ENCODE measurements at regions not wholly inside any gene's neighbourhood (a gene's known extent, or its start where the extent isn't known, plus 50 kb on each side); places are given as distances from the start of the nearest gene placed in this dataset.

- no peak overlapping the region for H2AFZ ChIP-seq (ENCODE audit: low read length)
- no peaks in the 10 kb centered on the region for H3K79me1 ChIP-seq (ENCODE audit: low read depth, low read length)
- FAIRE-seq (no peak), DNase-seq (ENCODE audit: low read depth in 1 of 2, low spot score in 2 of 2) (no peak)
- H3K23ac ChIP-seq (ENCODE audit: insufficient read length) = no peak overlapping the region
- H3K9ac ChIP-seq (replicated peaks in 1 of 4; ENCODE audit: extremely low read depth in 1 of 4, low read depth in 3 of 4, low read length in 3 of 4) = no peak overlapping the region
- H3K23me2 ChIP-seq (ENCODE audit: low read depth, low read length) = no peaks in the 10 kb centered on the region
- H4K91ac ChIP-seq (replicated peaks; ENCODE audit: insufficient read length, low read length) = no peak overlapping the region
- H3K4ac ChIP-seq (replicated peaks; ENCODE audit: insufficient read length, low read depth, low read length) = no peak overlapping the region
- no peak overlapping the region for H3K56ac ChIP-seq (replicated peaks; ENCODE audit: insufficient read length, low read depth, low read length)
- no peak overlapping the region for H2BK20ac ChIP-seq (ENCODE audit: low read length)
- H3K27ac ChIP-seq (ENCODE audit: low read depth, low read length) = no peak overlapping the region
- H2AK5ac ChIP-seq (ENCODE audit: low read depth, low read length) = no peak overlapping the region
- no peak overlapping the region for H4K8ac ChIP-seq (ENCODE audit: extremely low read depth, insufficient read depth, low read length)
- no peaks in the 10 kb centered on the region for H3K4me1 ChIP-seq (replicated peaks in 1 of 4; ENCODE audit: control insufficient read depth in 3 of 4, insufficient read depth in 4 of 4, low read length in 3 of 4)
- H3K27me3 ChIP-seq (replicated peaks in 1 of 4; ENCODE audit: control insufficient read depth in 3 of 4, extremely low read depth in 1 of 4, insufficient read depth in 3 of 4, low read length in 3 of 4) = no peaks in the 10 kb centered on the region
- CTCF ChIA-PET (ENCODE audit: partially characterized antibody) = no interaction called here
- H4K20me1 ChIP-seq (replicated peaks in 1 of 2; ENCODE audit: control insufficient read depth in 1 of 2, insufficient read depth in 2 of 2, low read length in 2 of 2) = no peaks in the 10 kb centered on the region
- no peak overlapping the region for H3K4me2 ChIP-seq (ENCODE audit: insufficient read depth in 1 of 2, low read depth in 2 of 2, low read length in 2 of 2)
- H2BK120ac ChIP-seq (replicated peaks; ENCODE audit: low read depth, low read length) = no peak overlapping the region
- no peak overlapping the region for H4K5ac ChIP-seq (ENCODE audit: insufficient read length, low read depth, low read length)
- POLR2A ChIA-PET (ENCODE audit: partially characterized antibody) = no interaction called here
- H3K9me3 ChIP-seq (ENCODE audit: insufficient read depth in 2 of 2, low read depth in 1 of 2, low read length in 1 of 2) = no peaks in the 10 kb centered on the region
- no peak overlapping the region for H2BK5ac ChIP-seq (ENCODE audit: low read depth, low read length)
- H3K4me3 ChIP-seq (ENCODE audit: extremely low read depth in 1 of 4, insufficient read depth in 2 of 4, low read depth in 3 of 4, low read length in 4 of 4) = no peak overlapping the region
- no peak overlapping the region for H2BK15ac ChIP-seq (ENCODE audit: low read length)
- 90% methylated on average over 1 of the region's 1 CpG; no CpG with 5 or more reads in 1 of the 2 experiments for WGBS, 2 experiments (ENCODE audit: extremely low coverage in 1 of 2, insufficient coverage in 1 of 2, insufficient read length in 1 of 2, insufficient replicate concordance in 2 of 2, low coverage in 1 of 2, low lambda C conversion rate in 2 of 2, missing lambda C conversion rate in 1 of 2)
- no peaks in the 10 kb centered on the region for H3K36me3 ChIP-seq (ENCODE audit: control insufficient read depth in 2 of 4, insufficient read depth in 4 of 4, low read length in 3 of 4)
- no peak overlapping the region for H3K18ac ChIP-seq (ENCODE audit: extremely low read depth, low read length)
- H3K79me2 ChIP-seq (ENCODE audit: control insufficient read depth in 1 of 2, insufficient read depth in 2 of 2, low read length in 2 of 2) = no peaks in the 10 kb centered on the region
- no peak overlapping the region for H2BK12ac ChIP-seq (ENCODE audit: low read depth, low read length)
- no peak overlapping the region for H3K14ac ChIP-seq (ENCODE audit: insufficient read length)
- no peak for TF ChIP-seq ZNF274 (IDR thresholded peaks at IDR 0.05; ENCODE audit: borderline replicate concordance, extremely low read depth, low read length)
- no peak for TF ChIP-seq CHD2 (IDR thresholded peaks at IDR 0.05; ENCODE audit: low read length)
- no peak for TF ChIP-seq KDM1A (IDR thresholded peaks at IDR 0.05; ENCODE audit: borderline replicate concordance, low read length)
- TF ChIP-seq MAFK (IDR thresholded peaks at IDR 0.05; ENCODE audit: low read depth, low read length) = no peak
- no peak for TF ChIP-seq JUND (IDR thresholded peaks at IDR 0.05; ENCODE audit: low read length)
- no peak for TF ChIP-seq KDM5A (IDR thresholded peaks at IDR 0.05; ENCODE audit: low read length)
These were observed 139.5 kb upstream of the MAGEB18 start for GRCh38 chrX:25998687-25999086.
